AG08395 (cell line): ENCODE measurements at regions not wholly inside any gene's neighbourhood (a gene's known extent, or its start where the extent isn't known, plus 50 kb on each side); places are given as distances from the start of the nearest gene placed in this dataset.

ENCODE experiments used
- DNase-seq: peaks from one replicate; pipeline ENCODE4 v3.0.0; 2012; ENCODE audit warnings: mixed read lengths, low spot score

GRCh38 chrY:15510288-15510687 lies 986.0 kb downstream of the NLGN4Y start:
- DNase-seq = no peak

GRCh38 chrY:15510984-15511650 lies 986.8 kb downstream of the NLGN4Y start:
- DNase-seq = no peak

GRCh38 chrY:15535131-15535530 lies 1010.8 kb downstream of the NLGN4Y start:
- no peak for DNase-seq

- DNase-seq = peak; percentile 0
These were observed 1011.6 kb downstream of the NLGN4Y start for GRCh38 chrY:15535784-15536511.

- DNase-seq = no peak
These were observed 1016.2 kb downstream of the NLGN4Y start for GRCh38 chrY:15540516-15540915.

- DNase-seq = no peak
These were observed 1021.9 kb downstream of the NLGN4Y start for GRCh38 chrY:15546177-15546754.

GRCh38 chrY:15552074-15552473 lies 1027.7 kb downstream of the NLGN4Y start:
- DNase-seq = no peak

- DNase-seq = no peak
These were observed 1030.7 kb downstream of the NLGN4Y start for GRCh38 chrY:15554991-15555390.

GRCh38 chrY:15559169-15559568 lies 1034.8 kb downstream of the NLGN4Y start:
- DNase-seq = no peak

GRCh38 chrY:15560840-15561239 lies 1036.5 kb downstream of the NLGN4Y start:
- DNase-seq = no peak

- no peak for DNase-seq
These were observed 1037.4 kb downstream of the NLGN4Y start for GRCh38 chrY:15561501-15562289.

GRCh38 chrY:15577886-15578285 lies 1053.6 kb downstream of the NLGN4Y start:
- no peak for DNase-seq

GRCh38 chrY:15578761-15579160 lies 1054.4 kb downstream of the NLGN4Y start:
- DNase-seq = no peak

GRCh38 chrY:15579245-15579644 lies 1054.9 kb downstream of the NLGN4Y start:
- no peak for DNase-seq

GRCh38 chrY:15583111-15583510 lies 1058.8 kb downstream of the NLGN4Y start:
- DNase-seq = no peak

- no peak for DNase-seq
These were observed 1068.6 kb downstream of the NLGN4Y start for GRCh38 chrY:15592957-15593356.

GRCh38 chrY:15593476-15594160 lies 1069.3 kb downstream of the NLGN4Y start:
- DNase-seq = no peak

GRCh38 chrY:15594179-15594578 lies 1069.8 kb downstream of the NLGN4Y start:
- no peak for DNase-seq

GRCh38 chrY:15600565-15600964 lies 1076.2 kb downstream of the NLGN4Y start:
- DNase-seq = no peak

- no peak for DNase-seq
These were observed 1100.0 kb downstream of the NLGN4Y start for GRCh38 chrY:15624370-15624769.

GRCh38 chrY:15624928-15625327 lies 1100.6 kb downstream of the NLGN4Y start:
- DNase-seq = no peak

GRCh38 chrY:15648198-15648597 lies 1123.9 kb downstream of the NLGN4Y start:
- no peak for DNase-seq
